ENCODE measurements at regions not wholly inside any gene's neighbourhood (a gene's known extent, or its start where the extent isn't known, plus 50 kb on each side); places are given as distances from the start of the nearest gene placed in this dataset.

DNA sequence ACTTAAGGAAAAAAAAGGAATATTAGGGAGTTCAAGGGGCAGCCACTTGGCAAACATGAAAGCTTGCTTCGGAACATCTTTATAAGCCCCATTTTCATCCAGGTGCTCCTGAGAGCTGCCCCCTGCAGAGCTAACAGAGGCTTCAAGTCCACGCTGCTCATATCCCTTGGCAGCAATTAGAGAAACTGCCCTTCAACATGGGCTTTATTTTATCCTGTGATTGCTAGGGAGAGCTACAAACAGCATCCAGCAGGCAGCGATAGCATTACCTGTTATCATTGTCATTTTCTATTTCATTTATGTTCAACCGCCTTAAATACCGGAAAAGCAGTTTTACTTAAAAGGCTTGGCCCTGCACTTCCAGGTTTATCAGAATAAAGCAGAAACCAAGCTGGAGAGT lies 68.4 kb upstream of the MCTP2 start:
- TF ChIP-seq, protein P1, sequence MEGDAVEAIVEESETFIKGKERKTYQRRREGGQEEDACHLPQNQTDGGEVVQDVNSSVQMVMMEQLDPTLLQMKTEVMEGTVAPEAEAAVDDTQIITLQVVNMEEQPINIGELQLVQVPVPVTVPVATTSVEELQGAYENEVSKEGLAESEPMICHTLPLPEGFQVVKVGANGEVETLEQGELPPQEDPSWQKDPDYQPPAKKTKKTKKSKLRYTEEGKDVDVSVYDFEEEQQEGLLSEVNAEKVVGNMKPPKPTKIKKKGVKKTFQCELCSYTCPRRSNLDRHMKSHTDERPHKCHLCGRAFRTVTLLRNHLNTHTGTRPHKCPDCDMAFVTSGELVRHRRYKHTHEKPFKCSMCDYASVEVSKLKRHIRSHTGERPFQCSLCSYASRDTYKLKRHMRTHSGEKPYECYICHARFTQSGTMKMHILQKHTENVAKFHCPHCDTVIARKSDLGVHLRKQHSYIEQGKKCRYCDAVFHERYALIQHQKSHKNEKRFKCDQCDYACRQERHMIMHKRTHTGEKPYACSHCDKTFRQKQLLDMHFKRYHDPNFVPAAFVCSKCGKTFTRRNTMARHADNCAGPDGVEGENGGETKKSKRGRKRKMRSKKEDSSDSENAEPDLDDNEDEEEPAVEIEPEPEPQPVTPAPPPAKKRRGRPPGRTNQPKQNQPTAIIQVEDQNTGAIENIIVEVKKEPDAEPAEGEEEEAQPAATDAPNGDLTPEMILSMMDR (IDR thresholded peaks at IDR 0.05): no peak
- TF ChIP-seq NRF1 (IDR thresholded peaks at IDR 0.05; ENCODE audit: low read depth, low read length) (no peak), FOXJ3 (CRISPR knock-in tag; IDR thresholded peaks at IDR 0.05) (no peak)

Measured in SK-N-SH (cell line).